D721Med (cell line): ENCODE measurements at regions not wholly inside any gene's neighbourhood (a gene's known extent, or its start where the extent isn't known, plus 50 kb on each side); places are given as distances from the start of the nearest gene placed in this dataset.

Experiments used
- DNase-seq: peaks from one replicate; pipeline ENCODE4 v3.0.0; 2011; ENCODE audit warnings: low spot score; ENCODE audit not compliant: insufficient read length
- FAIRE-seq: peaks from 2 replicates; lab custom pipeline; 2011; peaks lifted over from hg19 to GRCh38; lab: Jason Lieb, UNC
- TF ChIP-seq, protein P1 (sequence below): IDR thresholded peaks from 2 replicates; pipeline ENCODE4 v1.5.1; 2012; ENCODE audit warnings: mild to moderate bottlenecking, control low read depth; ENCODE audit not compliant: insufficient read depth; ENCODE audit errors: missing control alignments

DNA sequence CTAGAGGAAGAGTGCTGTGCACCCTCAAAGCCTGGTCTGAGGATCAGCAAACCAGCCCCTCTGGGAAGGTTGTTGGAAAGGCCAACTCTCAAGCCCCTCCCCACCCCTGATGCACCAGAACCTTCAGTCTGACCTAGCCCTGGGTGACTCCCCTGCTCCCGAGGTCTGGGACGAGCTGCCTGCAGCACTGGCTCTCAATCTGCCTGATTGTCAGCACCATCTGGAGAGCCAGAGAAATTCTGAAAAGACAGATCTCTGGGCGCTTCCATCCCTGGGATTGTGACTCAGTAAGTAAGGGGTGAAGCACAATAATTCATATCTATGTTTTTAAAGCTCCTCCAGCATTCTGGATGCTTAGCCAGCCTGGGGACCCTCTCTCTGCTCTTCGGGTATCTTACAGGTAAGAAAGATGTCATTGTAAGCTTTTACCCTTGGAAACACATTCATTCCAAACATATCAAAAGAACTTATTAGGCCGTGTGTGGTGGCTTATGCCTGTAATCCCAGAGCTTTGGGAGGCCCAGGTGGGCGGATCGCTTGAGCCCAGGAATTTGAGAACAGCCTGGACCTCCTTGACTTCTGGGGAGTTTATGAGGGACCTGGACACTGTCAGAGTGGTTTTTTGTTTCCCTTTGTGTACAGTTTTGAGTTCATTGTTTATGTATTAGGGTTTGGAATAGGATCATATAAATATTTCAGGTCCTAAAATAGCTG is 147.5 kb downstream of the KCNJ12 start:
- FAIRE-seq (no peak), DNase-seq (no peak)
- TF ChIP-seq, protein P1, sequence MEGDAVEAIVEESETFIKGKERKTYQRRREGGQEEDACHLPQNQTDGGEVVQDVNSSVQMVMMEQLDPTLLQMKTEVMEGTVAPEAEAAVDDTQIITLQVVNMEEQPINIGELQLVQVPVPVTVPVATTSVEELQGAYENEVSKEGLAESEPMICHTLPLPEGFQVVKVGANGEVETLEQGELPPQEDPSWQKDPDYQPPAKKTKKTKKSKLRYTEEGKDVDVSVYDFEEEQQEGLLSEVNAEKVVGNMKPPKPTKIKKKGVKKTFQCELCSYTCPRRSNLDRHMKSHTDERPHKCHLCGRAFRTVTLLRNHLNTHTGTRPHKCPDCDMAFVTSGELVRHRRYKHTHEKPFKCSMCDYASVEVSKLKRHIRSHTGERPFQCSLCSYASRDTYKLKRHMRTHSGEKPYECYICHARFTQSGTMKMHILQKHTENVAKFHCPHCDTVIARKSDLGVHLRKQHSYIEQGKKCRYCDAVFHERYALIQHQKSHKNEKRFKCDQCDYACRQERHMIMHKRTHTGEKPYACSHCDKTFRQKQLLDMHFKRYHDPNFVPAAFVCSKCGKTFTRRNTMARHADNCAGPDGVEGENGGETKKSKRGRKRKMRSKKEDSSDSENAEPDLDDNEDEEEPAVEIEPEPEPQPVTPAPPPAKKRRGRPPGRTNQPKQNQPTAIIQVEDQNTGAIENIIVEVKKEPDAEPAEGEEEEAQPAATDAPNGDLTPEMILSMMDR, result no peak

DNA sequence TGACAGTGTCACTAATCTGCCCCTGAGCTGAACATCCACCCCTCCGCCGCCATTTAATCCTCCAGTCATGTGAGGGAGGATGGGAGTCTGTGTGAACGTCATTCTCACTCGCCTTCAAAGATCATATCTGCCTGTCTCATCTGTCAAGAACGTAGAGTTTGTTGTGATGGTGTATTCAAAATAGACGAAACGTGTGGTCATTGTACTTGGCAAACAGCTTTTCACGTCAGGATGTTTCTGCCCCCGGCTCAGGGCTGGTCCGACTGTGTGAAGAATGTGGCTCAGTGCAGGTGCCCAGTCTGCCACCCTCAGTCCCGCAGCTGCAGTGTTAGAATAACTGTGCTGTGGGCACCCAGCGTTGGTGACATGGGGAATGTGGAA is 148.0 kb downstream of the KCNJ12 start:
- DNase-seq (no peak), FAIRE-seq (no peak)
- TF ChIP-seq, protein P1, result no peak

DNA sequence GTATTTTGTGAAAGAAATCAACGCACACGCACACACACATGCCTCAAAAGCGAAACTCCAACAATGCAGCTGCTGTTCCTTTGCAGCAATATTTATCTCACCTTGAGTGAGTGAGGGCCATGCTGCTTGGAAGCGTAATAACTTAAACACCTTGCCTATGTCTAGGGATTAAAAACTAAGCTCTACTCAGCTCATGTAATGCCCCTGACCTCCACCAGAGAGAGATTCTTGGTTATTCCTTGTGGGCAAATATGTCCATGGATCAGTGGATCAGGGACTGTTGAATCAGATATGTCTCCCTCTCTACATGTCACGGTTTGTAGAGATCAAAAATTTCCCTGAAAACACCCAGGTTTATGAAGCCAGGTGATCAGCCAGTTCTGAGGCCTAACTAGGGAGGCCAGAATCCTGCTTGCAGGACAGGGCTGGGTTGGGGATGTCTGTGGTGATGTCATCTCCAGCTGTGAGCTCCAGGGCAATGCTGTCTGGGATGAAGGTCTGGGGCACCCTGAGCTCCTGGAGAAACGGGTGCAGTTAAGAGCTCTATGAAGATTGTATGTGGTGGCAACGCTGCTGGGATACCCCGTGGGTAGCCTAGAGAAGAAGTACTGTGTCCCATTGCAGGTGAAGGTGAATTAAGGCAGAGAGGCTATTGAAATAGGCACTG is 149.4 kb downstream of the KCNJ12 start:
- DNase-seq, result no peak
- no peak for FAIRE-seq
- TF ChIP-seq, protein P1, result no peak

DNA sequence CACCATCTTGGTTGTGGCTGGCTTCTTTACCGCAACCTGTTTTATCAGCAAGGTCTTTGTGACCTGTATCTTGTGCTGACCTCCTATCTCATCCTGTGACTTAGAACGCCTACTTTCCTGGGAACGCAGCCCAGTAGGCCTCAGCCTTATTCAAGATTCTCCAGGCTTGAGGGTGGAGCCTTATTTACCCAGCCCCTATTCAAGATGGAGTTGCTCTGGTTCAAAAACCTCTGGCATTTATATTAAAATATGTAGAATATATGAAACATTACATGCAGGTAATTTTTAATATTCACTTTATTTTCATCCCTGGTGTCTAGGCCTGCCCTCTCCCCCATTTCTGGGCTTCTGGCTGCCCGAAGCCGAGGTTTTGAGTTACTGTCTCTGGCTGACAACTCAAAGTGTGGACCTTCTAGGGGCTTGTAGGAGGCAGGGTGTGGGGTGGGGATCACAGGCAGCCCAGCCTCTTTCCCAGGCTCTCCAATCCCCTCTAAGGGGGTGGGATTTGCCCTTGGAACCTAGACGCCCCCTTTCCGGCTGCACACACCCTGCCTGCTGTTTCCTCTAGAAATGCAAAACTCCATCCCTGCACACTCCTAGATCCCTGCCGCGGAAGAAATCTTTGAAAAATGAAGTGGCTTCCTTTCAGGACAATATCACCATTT is 152.0 kb downstream of the KCNJ12 start:
- no peak for DNase-seq
- FAIRE-seq, result no peak
- TF ChIP-seq, protein P1, result no peak

DNA sequence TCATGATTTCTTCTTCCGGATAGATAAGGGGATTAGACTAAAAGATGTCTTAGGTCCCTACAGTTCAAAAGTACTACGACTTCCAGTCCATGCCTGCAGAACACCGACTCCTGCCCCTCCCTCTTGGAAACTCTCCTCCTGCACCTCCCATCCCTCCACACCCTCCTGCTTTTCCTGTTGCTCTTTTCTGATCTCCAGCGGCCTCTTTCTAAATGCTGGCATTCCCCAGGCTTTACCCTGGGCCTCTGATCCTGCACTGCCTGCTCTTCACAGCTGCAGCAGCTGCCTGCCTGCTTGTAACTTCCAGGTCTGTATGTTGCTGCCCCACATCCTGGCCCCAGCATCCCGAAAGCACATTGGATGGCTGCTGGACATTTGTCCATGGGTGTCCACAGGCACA is 154.2 kb downstream of the KCNJ12 start:
- DNase-seq (no peak), FAIRE-seq (no peak)
- TF ChIP-seq, protein P1, result no peak

DNA sequence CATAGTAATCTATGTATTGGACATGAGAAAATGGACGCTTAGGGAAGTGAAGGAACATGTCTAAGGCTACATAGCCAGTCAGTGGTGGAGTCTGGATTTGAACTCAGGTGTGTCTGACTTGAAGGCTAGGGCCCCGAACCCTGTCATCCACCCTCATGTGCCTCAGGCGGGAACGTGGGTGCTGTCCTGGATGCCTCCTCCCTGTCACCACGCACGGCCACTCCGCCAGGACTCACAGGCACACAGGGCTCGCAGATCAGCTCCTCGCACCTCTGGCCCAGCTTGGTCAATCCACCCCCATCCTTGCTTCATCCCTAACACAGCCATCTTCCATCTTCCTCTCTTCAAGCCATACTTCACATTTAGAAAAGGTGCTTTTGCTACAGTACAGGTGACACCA is 154.7 kb downstream of the KCNJ12 start:
- DNase-seq (no peak), FAIRE-seq (no peak)
- TF ChIP-seq, protein P1, result no peak

DNA sequence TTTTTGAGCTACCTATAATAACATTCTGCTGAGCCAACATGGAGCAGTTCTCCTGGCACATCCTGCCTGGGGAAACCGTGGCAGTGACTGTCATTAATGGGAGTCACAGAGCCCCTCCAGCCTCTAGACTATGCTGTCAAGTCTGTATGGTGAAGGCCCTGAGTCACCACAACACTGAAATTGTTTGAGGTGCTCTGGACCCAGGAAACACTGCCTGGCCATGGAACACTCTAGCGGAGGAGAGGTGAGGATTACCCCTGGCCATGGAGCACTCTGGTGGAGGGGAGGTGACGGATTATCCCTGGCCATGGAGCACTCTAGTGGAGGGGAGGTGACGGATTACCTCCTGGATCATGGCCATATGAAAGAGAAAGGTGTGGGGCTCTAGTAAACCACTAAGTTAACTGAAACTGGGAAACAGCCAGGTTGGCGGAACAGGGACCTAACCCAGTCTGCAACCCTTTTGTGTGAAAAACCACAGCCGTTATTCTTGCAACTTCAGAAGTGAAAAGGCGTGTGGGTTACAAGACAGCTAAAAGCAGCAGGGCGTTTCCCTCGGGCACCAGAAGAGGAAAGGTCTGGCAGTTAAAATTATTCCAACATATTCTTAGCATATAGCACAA is 156.7 kb downstream of the KCNJ12 start:
- FAIRE-seq, result no peak
- DNase-seq, result no peak
- TF ChIP-seq, protein P1, result no peak
